ENCODE measurements at regions not wholly inside any gene's neighbourhood (a gene's known extent, or its start where the extent isn't known, plus 50 kb on each side); places are given as distances from the start of the nearest gene placed in this dataset.

GRCh38 chr10:4701016-4701415 lies 125.0 kb upstream of the AKR1E2 start:
- Histone ChIP-seq H3K27ac (no peak overlapping the region), H3K4me3 (ENCODE audit: low read depth in 1 of 2, low read length in 1 of 2) (no peak overlapping the region), H3K4me1 (ENCODE audit: control insufficient read depth in 1 of 2, insufficient read depth in 1 of 2, low read depth in 1 of 2, low read length in 1 of 2) (no peaks in the 10 kb centered on the region), H3K36me3 (no peaks in the 10 kb centered on the region), H3K9me3 (no peaks in the 10 kb centered on the region), H3K27me3 (peaks cover 2% of the 10 kb centered on the region)
- TF ChIP-seq, protein P1, sequence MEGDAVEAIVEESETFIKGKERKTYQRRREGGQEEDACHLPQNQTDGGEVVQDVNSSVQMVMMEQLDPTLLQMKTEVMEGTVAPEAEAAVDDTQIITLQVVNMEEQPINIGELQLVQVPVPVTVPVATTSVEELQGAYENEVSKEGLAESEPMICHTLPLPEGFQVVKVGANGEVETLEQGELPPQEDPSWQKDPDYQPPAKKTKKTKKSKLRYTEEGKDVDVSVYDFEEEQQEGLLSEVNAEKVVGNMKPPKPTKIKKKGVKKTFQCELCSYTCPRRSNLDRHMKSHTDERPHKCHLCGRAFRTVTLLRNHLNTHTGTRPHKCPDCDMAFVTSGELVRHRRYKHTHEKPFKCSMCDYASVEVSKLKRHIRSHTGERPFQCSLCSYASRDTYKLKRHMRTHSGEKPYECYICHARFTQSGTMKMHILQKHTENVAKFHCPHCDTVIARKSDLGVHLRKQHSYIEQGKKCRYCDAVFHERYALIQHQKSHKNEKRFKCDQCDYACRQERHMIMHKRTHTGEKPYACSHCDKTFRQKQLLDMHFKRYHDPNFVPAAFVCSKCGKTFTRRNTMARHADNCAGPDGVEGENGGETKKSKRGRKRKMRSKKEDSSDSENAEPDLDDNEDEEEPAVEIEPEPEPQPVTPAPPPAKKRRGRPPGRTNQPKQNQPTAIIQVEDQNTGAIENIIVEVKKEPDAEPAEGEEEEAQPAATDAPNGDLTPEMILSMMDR (IDR thresholded peaks at IDR 0.05), result no peak

GRCh38 chr10:4699950-4700730 lies 125.9 kb upstream of the AKR1E2 start:
- H3K27ac ChIP-seq, result no peak overlapping the region
- H3K36me3 ChIP-seq, result no peaks in the 10 kb centered on the region
- TF ChIP-seq, protein P1 (IDR thresholded peaks at IDR 0.05), result no peak
- no peaks in the 10 kb centered on the region for H3K9me3 ChIP-seq
- H3K4me3 ChIP-seq (ENCODE audit: low read depth in 1 of 2, low read length in 1 of 2), result no peak overlapping the region
- H3K4me1 ChIP-seq (ENCODE audit: control insufficient read depth in 1 of 2, insufficient read depth in 1 of 2, low read depth in 1 of 2, low read length in 1 of 2), result no peaks in the 10 kb centered on the region
- H3K27me3 ChIP-seq, result no peaks in the 10 kb centered on the region

DNA sequence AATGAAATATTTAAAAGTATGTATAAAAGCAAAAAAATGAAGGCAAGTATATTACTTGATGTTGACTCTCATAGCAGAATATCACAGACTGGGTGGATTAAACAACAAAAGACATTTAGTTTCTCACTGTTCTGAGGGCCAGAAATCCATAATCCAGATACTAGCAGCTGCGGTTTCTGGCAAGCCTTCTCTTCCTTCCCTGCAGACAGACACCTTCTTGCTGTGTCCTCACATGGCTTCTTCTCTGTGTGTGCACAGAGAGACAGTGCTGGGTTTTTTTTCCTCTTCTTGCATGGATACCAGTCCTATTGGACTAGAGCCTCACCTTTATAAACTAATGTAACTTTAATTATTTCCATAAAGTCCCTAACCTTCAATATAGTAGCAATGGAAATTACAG lies 127.9 kb upstream of the AKR1E2 start:
- Histone ChIP-seq H3K27me3 (no peaks in the 10 kb centered on the region), H3K4me1 (ENCODE audit: control insufficient read depth in 1 of 2, insufficient read depth in 1 of 2, low read depth in 1 of 2, low read length in 1 of 2) (no peaks in the 10 kb centered on the region), H3K27ac (no peak overlapping the region), H3K36me3 (no peaks in the 10 kb centered on the region), H3K4me3 (ENCODE audit: low read depth in 1 of 2, low read length in 1 of 2) (no peak overlapping the region), H3K9me3 (no peaks in the 10 kb centered on the region)
- TF ChIP-seq, protein P1 (IDR thresholded peaks at IDR 0.05), result no peak

DNA sequence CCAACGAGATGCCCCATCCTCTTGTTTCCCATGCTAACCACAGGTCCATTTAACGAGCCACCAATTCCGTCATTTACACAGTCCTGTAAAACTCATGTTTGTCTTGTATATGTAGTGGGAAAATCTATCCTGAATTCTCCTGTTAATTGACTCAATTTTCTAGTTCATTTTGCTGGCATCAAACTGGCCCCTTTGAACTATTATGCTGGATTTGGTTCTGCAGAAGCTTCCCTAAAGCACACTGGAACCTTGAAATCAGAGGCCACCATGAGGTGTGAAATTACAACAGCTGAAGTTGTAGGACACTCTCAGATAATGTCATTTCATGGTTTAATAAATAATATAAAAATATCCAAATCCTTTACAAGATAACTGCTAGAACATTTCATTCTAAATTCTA lies 129.8 kb upstream of the AKR1E2 start:
- H3K4me1 ChIP-seq (ENCODE audit: control insufficient read depth in 1 of 2, insufficient read depth in 1 of 2, low read depth in 1 of 2, low read length in 1 of 2), result no peaks in the 10 kb centered on the region
- H3K4me3 ChIP-seq (ENCODE audit: low read depth in 1 of 2, low read length in 1 of 2), result no peak overlapping the region
- no peaks in the 10 kb centered on the region for H3K36me3 ChIP-seq
- H3K9me3 ChIP-seq, result no peaks in the 10 kb centered on the region
- no peak overlapping the region for H3K27ac ChIP-seq
- TF ChIP-seq, protein P1 (IDR thresholded peaks at IDR 0.05), result no peak
- H3K27me3 ChIP-seq, result no peaks in the 10 kb centered on the region

GRCh38 chr10:4693967-4694366 lies 132.0 kb upstream of the AKR1E2 start:
- Histone ChIP-seq H3K9me3 (no peaks in the 10 kb centered on the region), H3K27me3 (no peaks in the 10 kb centered on the region), H3K4me1 (ENCODE audit: control insufficient read depth in 1 of 2, insufficient read depth in 1 of 2, low read depth in 1 of 2, low read length in 1 of 2) (no peaks in the 10 kb centered on the region), H3K36me3 (no peaks in the 10 kb centered on the region), H3K27ac (no peak overlapping the region), H3K4me3 (ENCODE audit: low read depth in 1 of 2, low read length in 1 of 2) (no peak overlapping the region)
- TF ChIP-seq, protein P1 (IDR thresholded peaks at IDR 0.05), result no peak

All from neutrophil (primary cell).